GM12874 (cell line): ENCODE measurements at regions not wholly inside any gene's neighbourhood (a gene's known extent, or its start where the extent isn't known, plus 50 kb on each side); places are given as distances from the start of the nearest gene placed in this dataset.

Source experiments
- TF ChIP-seq, protein P1 (sequence below): IDR thresholded peaks from 2 replicates; pipeline ENCODE4 v1.5.1; 2011; ENCODE audit warnings: low read depth, mild to moderate bottlenecking, control low read depth, low read length, moderate library complexity; ENCODE audit not compliant: insufficient read depth

- TF ChIP-seq, protein P1, sequence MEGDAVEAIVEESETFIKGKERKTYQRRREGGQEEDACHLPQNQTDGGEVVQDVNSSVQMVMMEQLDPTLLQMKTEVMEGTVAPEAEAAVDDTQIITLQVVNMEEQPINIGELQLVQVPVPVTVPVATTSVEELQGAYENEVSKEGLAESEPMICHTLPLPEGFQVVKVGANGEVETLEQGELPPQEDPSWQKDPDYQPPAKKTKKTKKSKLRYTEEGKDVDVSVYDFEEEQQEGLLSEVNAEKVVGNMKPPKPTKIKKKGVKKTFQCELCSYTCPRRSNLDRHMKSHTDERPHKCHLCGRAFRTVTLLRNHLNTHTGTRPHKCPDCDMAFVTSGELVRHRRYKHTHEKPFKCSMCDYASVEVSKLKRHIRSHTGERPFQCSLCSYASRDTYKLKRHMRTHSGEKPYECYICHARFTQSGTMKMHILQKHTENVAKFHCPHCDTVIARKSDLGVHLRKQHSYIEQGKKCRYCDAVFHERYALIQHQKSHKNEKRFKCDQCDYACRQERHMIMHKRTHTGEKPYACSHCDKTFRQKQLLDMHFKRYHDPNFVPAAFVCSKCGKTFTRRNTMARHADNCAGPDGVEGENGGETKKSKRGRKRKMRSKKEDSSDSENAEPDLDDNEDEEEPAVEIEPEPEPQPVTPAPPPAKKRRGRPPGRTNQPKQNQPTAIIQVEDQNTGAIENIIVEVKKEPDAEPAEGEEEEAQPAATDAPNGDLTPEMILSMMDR = no peak
These were observed 51.6 kb upstream of the DLK1 start for GRCh38 chr14:100674897-100675619.

DNA sequence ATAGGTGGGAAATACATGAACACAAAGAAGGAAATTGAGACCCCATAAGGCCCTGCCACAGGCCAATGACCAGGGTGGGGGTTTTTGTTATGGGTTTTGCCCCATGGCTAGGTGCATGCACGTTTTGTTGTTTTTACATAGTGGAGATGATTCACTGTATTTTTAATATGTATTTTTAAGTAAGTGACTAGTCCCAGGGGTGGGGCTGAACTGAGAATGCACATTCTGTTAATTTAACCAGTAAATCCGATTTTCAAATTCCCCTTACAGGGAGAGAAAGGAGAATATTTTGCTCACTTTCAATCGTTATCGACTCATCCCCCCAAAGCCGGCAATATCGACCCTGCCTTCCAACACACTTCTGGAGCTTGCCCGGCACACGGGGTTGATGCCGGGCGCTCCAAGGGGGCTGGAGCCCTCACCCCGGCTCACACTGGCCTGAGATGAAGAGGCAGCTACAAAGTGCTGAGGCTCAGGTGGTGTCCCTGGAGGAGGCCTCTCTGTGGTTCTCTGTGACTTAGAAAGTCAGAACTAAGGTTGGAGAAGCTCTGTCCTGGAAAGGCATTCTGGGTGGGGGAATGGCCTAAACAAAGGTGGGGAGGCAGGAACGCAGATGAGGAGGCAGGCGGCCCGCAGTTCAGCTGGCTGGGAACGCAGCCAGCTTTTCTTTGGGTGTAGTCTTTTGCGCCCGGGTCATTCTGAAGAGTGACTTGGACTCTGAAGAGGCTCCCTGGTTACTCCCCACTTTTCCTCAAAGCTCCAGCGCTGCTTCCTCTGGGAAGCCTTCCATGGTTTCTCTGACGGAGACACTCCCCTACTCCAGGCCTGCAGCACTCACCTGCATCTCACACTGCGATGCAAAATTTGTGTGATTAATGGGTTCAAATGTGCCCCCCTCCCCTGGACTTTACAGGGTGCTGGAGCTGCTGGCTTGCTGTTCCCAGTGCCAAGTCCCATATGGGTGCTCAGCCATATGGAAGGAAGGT lies 50.7 kb upstream of the DLK1 start:
- TF ChIP-seq, protein P1 = no peak
